Coronary artery (tissue), 2 donors: ENCODE measurements at regions not wholly inside any gene's neighbourhood (a gene's known extent, or its start where the extent isn't known, plus 50 kb on each side); places are given as distances from the start of the nearest gene placed in this dataset.
"Not testable (repeated sequence)": the region's sequence is repeated elsewhere in the genome, so short reads cannot be mapped to it uniquely, and the experiment has no call there.

Source experiments
- DNase-seq: peaks from one replicate; pipeline ENCODE4 v3.0.0-alpha.2; 2017; ENCODE audit warnings: low spot score
- H3K27ac ChIP-seq, 2 donors: fragments of 200-600 bp; sonication (generic); one replicate each; pipeline ENCODE4 v1.5.1; 2016 to 2019
- H3K4me3 ChIP-seq: fragments of 200-600 bp; sonication (generic); 2 replicates; pipeline ENCODE4 v1.5.1; 2016; ENCODE audit warnings: mild to moderate bottlenecking, moderate library complexity
- TF ChIP-seq, protein P1 (sequence below): fragments of 200-600 bp; sonication (generic); IDR thresholded peaks from one replicate; pipeline ENCODE4 v1.5.1; 2019; ENCODE audit warnings: antibody characterized with exemption

DNA sequence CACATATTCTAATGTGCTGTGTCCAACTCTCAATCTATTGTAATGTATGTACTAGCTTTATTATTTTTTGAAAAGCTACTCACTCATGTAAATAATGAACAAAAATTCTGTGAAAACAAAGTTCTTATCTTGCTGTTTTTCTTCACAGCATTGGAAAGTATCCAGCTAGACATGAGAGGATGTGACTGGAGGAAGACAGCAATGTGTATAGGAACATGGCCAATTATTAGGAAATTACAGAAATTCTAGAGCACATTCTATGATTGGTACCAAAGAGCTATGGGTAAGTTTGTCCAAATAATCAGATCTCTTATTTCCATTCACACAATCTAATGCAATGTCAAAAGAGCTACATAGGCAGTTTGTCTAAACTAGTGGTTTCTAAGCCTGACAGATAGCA lies 1100.2 kb downstream of the FSCB start:
- TF ChIP-seq, protein P1, sequence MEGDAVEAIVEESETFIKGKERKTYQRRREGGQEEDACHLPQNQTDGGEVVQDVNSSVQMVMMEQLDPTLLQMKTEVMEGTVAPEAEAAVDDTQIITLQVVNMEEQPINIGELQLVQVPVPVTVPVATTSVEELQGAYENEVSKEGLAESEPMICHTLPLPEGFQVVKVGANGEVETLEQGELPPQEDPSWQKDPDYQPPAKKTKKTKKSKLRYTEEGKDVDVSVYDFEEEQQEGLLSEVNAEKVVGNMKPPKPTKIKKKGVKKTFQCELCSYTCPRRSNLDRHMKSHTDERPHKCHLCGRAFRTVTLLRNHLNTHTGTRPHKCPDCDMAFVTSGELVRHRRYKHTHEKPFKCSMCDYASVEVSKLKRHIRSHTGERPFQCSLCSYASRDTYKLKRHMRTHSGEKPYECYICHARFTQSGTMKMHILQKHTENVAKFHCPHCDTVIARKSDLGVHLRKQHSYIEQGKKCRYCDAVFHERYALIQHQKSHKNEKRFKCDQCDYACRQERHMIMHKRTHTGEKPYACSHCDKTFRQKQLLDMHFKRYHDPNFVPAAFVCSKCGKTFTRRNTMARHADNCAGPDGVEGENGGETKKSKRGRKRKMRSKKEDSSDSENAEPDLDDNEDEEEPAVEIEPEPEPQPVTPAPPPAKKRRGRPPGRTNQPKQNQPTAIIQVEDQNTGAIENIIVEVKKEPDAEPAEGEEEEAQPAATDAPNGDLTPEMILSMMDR: no peak
- DNase-seq: no peak
- Histone ChIP-seq H3K4me3 (no peak overlapping the region), H3K27ac (no peak overlapping the region)

DNA sequence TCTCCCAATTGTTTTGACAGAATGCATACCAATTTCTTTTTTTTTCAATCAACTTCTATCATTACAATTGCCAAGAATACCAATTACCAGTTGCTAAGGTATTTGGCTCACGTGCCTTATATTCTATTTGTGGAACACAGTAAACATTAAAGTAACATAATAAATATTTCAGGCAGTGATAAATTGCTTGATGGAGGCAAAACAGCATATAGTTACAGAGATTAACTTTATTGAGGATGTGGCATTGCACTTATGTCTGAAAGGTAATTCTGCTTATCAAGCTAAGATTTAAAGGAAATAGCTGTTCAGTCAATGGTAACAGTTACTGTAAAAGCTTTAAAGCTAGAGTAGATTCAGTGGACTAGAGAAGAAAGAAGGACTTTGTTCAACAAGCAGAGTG lies 1107.8 kb downstream of the FSCB start:
- no peak overlapping the region for H3K27ac ChIP-seq
- H3K4me3 ChIP-seq: no peak overlapping the region
- TF ChIP-seq, protein P1: no peak
- no peak for DNase-seq

DNA sequence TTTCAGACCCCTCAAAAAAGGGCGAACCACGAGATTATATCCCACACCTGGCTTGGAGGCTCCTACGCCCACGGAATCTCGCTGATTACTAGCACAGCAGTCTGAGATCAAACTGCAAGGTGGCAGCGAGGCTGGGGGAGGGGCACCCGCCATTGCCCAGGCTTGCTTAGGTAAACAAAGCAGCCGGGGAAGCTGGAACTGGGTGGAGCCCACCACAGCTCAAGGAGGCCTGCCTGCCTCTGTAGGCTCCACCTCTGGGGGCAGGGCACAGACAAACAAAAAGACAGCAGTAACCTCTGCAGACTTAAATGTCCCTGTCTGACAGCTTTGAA lies 1136.6 kb downstream of the FSCB start:
- DNase-seq, H3K4me3 ChIP-seq, H3K27ac ChIP-seq: not testable (repeated sequence)

DNA sequence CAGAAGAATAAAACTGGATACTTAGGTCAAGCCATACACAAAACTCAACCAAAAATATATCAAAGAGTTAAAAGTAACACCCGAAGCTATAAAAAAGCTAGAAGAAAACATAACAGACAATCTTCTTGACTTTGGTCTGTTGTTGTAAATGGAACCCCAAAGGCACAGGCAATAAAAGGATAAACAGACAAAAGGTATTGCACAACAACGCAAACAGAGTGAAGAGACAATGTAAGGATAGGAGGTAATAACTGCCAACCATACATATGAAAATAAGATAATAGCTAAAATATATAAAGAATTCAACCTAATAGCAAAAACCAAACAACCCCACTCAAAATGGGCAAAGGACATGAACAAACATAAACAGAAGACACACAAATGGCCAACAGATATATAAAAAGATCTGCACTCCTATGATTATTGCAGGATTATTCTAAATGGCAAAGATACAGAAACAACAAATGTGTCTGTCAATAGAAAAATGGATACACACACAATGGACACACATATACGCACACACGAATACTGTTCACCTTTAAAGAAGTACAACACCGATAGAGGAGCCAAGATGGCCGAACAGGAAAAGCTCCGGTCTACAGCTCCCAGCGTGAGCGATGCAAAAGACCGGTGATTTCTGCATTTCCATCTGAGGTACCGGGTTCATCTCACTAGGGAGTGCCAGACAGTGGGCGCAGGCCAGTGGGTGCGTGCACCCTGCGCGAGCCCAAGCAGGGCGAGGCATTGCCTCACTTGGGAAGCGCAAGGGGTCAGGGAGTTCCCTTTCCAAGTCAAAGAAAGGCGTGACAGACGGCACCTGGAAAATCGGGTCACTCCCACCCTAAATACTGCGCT lies 1137.1 kb downstream of the FSCB start:
- no peak overlapping the region for H3K27ac ChIP-seq
- no peak overlapping the region for H3K4me3 ChIP-seq
- TF ChIP-seq, protein P1: no peak
- no peak for DNase-seq

DNA sequence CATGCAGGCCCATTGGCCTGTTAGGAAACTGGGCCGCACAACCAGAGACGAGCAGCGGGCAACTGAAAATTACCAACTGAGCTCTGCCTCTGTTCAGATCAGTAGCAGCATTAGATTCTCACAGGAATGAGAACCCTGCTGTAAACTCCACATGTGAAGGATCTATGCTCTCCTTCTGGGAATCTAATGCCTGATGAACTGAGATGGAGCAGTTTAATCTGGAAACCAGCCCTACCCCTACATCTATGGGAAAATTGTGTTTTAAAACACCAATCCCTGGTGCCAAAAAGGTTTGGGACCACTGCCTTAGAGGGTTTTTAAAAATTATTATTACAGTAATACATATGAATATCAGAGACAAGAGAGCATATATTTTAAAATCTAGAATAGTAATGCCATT lies 1144.5 kb downstream of the FSCB start:
- TF ChIP-seq, protein P1: no peak
- H3K27ac ChIP-seq: no peak overlapping the region
- DNase-seq: no peak
- H3K4me3 ChIP-seq: no peak overlapping the region

DNA sequence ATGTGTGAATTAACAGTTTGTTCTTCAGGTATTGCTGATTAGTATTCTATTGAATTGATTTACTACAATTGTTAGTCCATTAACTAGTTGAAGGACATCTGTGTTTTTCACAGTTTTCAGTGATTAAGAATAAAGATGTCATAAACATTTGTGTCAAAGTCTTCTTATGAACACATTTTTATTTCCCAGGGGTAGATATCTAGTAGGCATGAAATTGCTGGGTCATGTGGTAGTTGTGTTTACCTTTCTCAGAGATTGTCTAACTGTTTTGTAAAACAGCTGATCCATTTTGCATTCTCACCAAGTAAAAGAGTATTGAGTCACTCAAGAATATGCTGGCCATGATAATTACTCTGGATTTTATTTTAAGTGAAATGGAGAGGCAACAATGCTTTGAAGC lies 1145.3 kb downstream of the FSCB start:
- TF ChIP-seq, protein P1: no peak
- no peak overlapping the region for H3K27ac ChIP-seq
- no peak overlapping the region for H3K4me3 ChIP-seq
- DNase-seq: no peak

DNA sequence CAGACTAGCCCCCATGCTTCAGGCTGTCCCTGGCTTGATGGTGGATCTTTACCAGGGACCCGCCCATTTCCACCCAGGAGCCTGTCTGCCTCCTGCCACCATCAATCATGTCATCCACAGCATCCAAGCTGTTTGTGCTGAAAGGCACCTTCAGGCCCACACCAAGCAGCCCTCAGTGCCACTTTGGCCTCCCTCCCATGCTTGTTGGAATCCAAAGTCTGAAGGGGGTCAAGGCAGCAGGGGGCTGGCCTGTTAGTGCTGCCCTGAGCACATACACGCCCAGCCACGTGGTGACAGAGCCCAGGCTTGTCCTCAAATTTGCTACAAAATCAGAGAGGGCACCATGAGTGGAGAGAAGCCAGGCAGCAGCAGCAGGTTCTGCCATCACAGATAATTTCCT lies 1146.8 kb downstream of the FSCB start:
- TF ChIP-seq, protein P1: no peak

More for the DNA sequence above, 1146.8 kb downstream of the FSCB start:
- Histone ChIP-seq H3K27ac (no peak overlapping the region), H3K4me3 (no peak overlapping the region)
- DNase-seq: no peak
